GM23248 (cell line): ENCODE measurements at regions not wholly inside any gene's neighbourhood (a gene's known extent, or its start where the extent isn't known, plus 50 kb on each side); places are given as distances from the start of the nearest gene placed in this dataset.

Source experiments
- DNase-seq: peaks from one replicate; pipeline ENCODE4 v3.0.0-alpha.2; 2015
- H2AFZ ChIP-seq: fragments of 200-600 bp; sonication (generic); 2 replicates; pipeline ENCODE4 v1.6.1; 2016; ENCODE audit warnings: antibody characterized with exemption
- H3F3A ChIP-seq: fragments of 200-600 bp; sonication (generic); 2 replicates; pipeline ENCODE4 v1.6.1; 2016; ENCODE audit warnings: mild to moderate bottlenecking, antibody characterized with exemption, mixed run types; ENCODE audit not compliant: insufficient read depth
- H3K27ac ChIP-seq: fragments of 200-600 bp; sonication (generic); 2 replicates; pipeline ENCODE4 v1.5.1; 2016; ENCODE audit warnings: mild to moderate bottlenecking
- H3K27me3 ChIP-seq: fragments of 200-600 bp; sonication (generic); replicated peaks from 2 replicates; pipeline ENCODE4 v1.6.1; 2016; ENCODE audit warnings: mild to moderate bottlenecking; ENCODE audit not compliant: insufficient read depth
- H3K36me3 ChIP-seq: fragments of 200-600 bp; sonication (generic); 2 replicates; pipeline ENCODE4 v1.6.1; 2016; ENCODE audit warnings: low read depth, mild to moderate bottlenecking
- H3K4me1 ChIP-seq: fragments of 200-600 bp; sonication (generic); 2 replicates; pipeline ENCODE4 v1.6.1; 2016; ENCODE audit warnings: mild to moderate bottlenecking; ENCODE audit not compliant: insufficient read depth
- H3K4me2 ChIP-seq: fragments of 200-600 bp; sonication (generic); one replicate; pipeline ENCODE4 v1.6.1; 2016; ENCODE audit warnings: mild to moderate bottlenecking; ENCODE audit not compliant: unreplicated experiment
- H3K4me3 ChIP-seq: fragments of 200-600 bp; sonication (generic); 2 replicates; pipeline ENCODE4 v1.5.1; 2016; ENCODE audit warnings: mild to moderate bottlenecking
- H3K79me2 ChIP-seq: fragments of 200-600 bp; sonication (generic); 2 replicates; pipeline ENCODE4 v1.6.1; 2016; ENCODE audit warnings: mild to moderate bottlenecking; ENCODE audit not compliant: insufficient read depth
- H3K9ac ChIP-seq: fragments of 200-600 bp; sonication (generic); 2 replicates; pipeline ENCODE4 v1.6.1; 2016; ENCODE audit warnings: mild to moderate bottlenecking
- H3K9me2 ChIP-seq: fragments of 200-600 bp; sonication (generic); 2 replicates; pipeline ENCODE4 v1.6.1; 2016; ENCODE audit warnings: mixed run types, mild to moderate bottlenecking, moderate library complexity; ENCODE audit not compliant: insufficient read depth
- H3K9me3 ChIP-seq: fragments of 200-600 bp; sonication (generic); one replicate; pipeline ENCODE4 v1.6.1; 2017; ENCODE audit warnings: low read depth
- H4K20me1 ChIP-seq: fragments of 200-600 bp; sonication (generic); 2 replicates; pipeline ENCODE4 v1.6.0; 2016; ENCODE audit not compliant: insufficient read depth
- EZH2 ChIP-seq: fragments of 200-600 bp; sonication (generic); IDR thresholded peaks from 2 replicates; pipeline ENCODE4 v1.6.1; 2018; ENCODE audit warnings: antibody characterized with exemption, mild to moderate bottlenecking; ENCODE audit not compliant: insufficient read depth, poor library complexity, severe bottlenecking
- EZH2phosphoT487 ChIP-seq: fragments of 200-600 bp; sonication (generic); IDR thresholded peaks from 2 replicates; pipeline ENCODE4 v1.6.1; 2018; ENCODE audit warnings: antibody characterized with exemption, moderate library complexity, mild to moderate bottlenecking, low read depth; ENCODE audit not compliant: insufficient read depth
- WGBS, 2 experiments: methylation state at CpG; one replicate each; pipeline ENCODE4 v1.1.6; 2015 to 2017; ENCODE audit warnings: low lambda C conversion rate in 2 of 2, low coverage in 1 of 2; ENCODE audit errors: missing lambda C conversion rate in 2 of 2; 5-methylcytosine and 5-hydroxymethylcytosine counted together
- in situ Hi-C: fragments of 300-500 bp; cut with MboI; formaldehyde crosslinking; loops from 2 replicates; pipeline ENCODE4 v1.15.0; 2020

DNA sequence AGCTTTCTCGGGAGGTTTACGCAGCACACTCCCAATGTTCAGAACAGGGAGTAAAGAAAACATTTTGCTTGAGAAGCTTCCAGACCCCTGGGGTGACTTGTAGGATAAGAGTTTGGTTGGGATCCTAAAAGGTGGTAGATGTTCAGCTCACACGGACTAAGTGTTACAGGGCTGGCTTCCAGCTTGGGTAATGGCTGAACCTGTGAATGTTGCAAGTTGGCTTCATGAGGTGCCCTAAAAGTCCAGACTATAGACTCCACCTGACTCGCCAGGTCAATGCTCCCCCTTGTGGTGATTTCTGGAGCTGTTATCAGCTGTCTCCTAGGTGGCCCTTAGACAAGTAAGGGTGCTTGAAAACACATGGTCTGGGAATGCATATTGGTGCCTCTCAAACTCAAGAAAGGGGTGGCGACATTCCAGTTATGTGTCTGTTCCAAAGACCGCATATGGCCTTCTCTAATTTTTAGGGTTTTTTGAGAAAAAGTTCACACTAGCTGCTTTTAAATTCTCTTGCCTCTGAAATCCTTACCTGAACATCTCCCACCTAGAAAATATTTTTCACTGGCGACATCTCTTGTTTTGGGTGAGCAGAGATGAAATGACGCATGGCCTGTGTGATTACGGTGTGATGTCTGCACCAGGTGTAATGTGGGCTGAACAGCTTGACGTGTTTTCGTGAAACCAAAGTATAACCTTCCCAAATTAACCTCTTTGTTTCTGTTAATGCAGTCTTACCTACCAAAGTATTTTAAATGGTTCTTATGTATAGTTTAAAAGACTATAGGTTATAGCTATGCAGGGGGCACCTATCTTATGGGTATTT is 175.7 kb upstream of the KBTBD8 start:
- Histone ChIP-seq H3K4me1 (no peaks in the 10 kb centered on the region), H3K27me3 (peaks cover 16% of the 10 kb centered on the region), H3K4me3 (no peak overlapping the region), H3K9me2 (no peaks in the 10 kb centered on the region), H3K27ac (no peak overlapping the region), H3K9me3 (no peaks in the 10 kb centered on the region), H3K36me3 (no peaks in the 10 kb centered on the region), H3K4me2 (no peak overlapping the region), H3K9ac (no peak overlapping the region), H2AFZ (no peak overlapping the region), H3K79me2 (no peaks in the 10 kb centered on the region), H4K20me1 (no peaks in the 10 kb centered on the region), H3F3A (no peaks in the 10 kb centered on the region)
- in situ Hi-C loops, result no loop called here
- WGBS, 2 experiments, result 55 to 59% methylated on average over 11 of the region's 11 CpGs
- TF ChIP-seq EZH2phosphoT487 (no peak), EZH2 (no peak)
- peak; percentile 54 for DNase-seq

DNA sequence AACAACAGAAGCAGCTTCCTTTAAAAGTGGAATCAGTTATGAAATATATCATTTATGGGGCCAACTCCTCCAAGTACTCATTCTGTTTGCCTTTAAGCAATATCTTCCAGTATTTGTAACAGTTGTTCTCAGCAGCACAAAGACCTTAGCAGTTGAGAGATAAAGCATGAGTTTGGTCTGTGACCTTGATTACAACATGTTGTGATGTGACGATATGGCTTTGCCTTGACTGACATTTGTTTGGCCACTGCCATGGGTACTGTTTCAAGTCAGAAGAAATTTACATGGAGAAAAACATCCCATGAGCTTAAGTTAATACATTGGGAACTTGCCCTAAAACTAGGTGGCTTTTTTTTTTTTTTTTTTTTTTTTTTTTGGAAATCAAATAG is 175.1 kb upstream of the KBTBD8 start:
- in situ Hi-C loops, result no loop called here
- no peak overlapping the region for H3K4me2 ChIP-seq
- no peak overlapping the region for H3K4me3 ChIP-seq
- H3K36me3 ChIP-seq, result no peaks in the 10 kb centered on the region
- no peaks in the 10 kb centered on the region for H3K4me1 ChIP-seq
- H3K9me3 ChIP-seq, result no peaks in the 10 kb centered on the region
- H3K79me2 ChIP-seq, result no peaks in the 10 kb centered on the region
- 95% methylated on average over 1 of the region's 1 CpG for WGBS, 2 experiments
- no peak overlapping the region for H3K9ac ChIP-seq
- no peaks in the 10 kb centered on the region for H4K20me1 ChIP-seq
- H2AFZ ChIP-seq, result no peak overlapping the region
- no peaks in the 10 kb centered on the region for H3F3A ChIP-seq
- no peak overlapping the region for H3K27ac ChIP-seq
- H3K9me2 ChIP-seq, result no peaks in the 10 kb centered on the region
- peaks cover 12% of the 10 kb centered on the region; the same call in 1 of the 2 replicates for H3K27me3 ChIP-seq
- DNase-seq, result no peak
- TF ChIP-seq EZH2 (no peak), EZH2phosphoT487 (no peak)

DNA sequence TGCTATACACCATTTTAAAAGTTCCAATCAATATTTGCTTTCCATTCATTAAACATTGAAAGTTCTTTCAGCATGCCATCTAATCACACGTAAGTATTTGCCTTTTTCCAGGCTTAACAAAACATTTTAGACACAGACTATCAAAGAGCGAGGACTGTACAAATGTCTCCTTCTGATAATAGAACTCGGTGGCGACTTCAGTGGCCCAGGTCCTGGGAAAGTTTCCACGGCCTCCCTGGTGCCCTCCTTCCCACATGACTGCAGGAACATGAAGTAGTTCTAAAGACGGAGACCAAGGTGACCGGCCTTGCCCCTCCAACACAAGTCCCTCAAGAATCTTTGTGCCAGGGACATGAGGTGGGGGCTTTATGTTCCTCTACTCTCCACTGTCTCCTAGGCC is 174.6 kb upstream of the KBTBD8 start:
- Histone ChIP-seq H4K20me1 (no peaks in the 10 kb centered on the region), H3K9me3 (no peaks in the 10 kb centered on the region), H3K79me2 (no peaks in the 10 kb centered on the region), H3K4me3 (no peak overlapping the region), H3K9me2 (no peaks in the 10 kb centered on the region), H3K4me2 (no peak overlapping the region), H2AFZ (no peak overlapping the region), H3K36me3 (no peaks in the 10 kb centered on the region), H3F3A (no peaks in the 10 kb centered on the region), H3K4me1 (no peaks in the 10 kb centered on the region), H3K9ac (no peak overlapping the region), H3K27ac (no peak overlapping the region), H3K27me3 (peaks cover 7% of the 10 kb centered on the region; the same call in 1 of the 2 replicates)
- 48 to 52% methylated on average over 7 of the region's 7 CpGs for WGBS, 2 experiments
- in situ Hi-C loops, result no loop called here
- no peak for TF ChIP-seq EZH2
- TF ChIP-seq EZH2phosphoT487, result no peak
- no peak for DNase-seq

DNA sequence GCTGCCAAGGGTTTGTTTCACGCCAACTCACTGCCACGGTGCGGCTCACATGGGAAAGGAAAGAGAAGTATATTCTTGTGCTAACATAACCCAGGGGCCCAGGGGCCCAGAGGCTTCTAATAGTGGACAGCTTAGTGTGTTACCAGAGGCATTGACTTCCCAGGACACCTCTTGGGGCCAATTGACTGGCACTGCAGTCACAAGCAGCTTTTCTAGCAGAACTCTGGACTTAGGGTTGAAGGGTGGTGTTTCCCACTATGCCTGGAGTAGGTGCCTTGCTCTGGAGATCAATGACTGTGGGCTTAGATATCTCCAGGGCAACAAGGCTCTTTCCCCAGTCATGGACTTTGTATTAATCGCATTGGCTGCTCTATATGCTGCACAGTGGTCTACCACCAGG is 172.7 kb upstream of the KBTBD8 start:
- Histone ChIP-seq H3K9me3 (no peaks in the 10 kb centered on the region), H3K9me2 (no peaks in the 10 kb centered on the region), H3K4me3 (no peak overlapping the region), H3K9ac (no peak overlapping the region), H3K4me2 (no peak overlapping the region), H3F3A (no peaks in the 10 kb centered on the region), H3K79me2 (no peaks in the 10 kb centered on the region), H3K4me1 (no peaks in the 10 kb centered on the region), H3K36me3 (no peaks in the 10 kb centered on the region), H2AFZ (no peak overlapping the region), H3K27me3 (peaks cover 3% of the 10 kb centered on the region), H3K27ac (no peak overlapping the region), H4K20me1 (no peaks in the 10 kb centered on the region)
- in situ Hi-C loops, result loop anchor here (5.0 kb wide), 1 partner anchor 548 kb away; no protein-coding TSS in a partner anchor
- 76 to 78% methylated on average over 4 of the region's 4 CpGs for WGBS, 2 experiments
- TF ChIP-seq EZH2, result no peak
- no peak for TF ChIP-seq EZH2phosphoT487
- no peak for DNase-seq
